A673 (cell line): ENCODE measurements at regions not wholly inside any gene's neighbourhood (a gene's known extent, or its start where the extent isn't known, plus 50 kb on each side); places are given as distances from the start of the nearest gene placed in this dataset.
A peak's percentile ranks its signal among the peaks of the same experiment; 100 is the strongest.

Source experiments
- BruUV-seq: library from RNA; stranded (reverse); fragments of 400-500 nt; replicated peaks from 2 replicates; lab custom pipeline; 2021; lab: Mats Ljungman, UMichigan
- CTCF ChIA-PET: fragments of 300-600 bp; sonication (Branson Sonifier 250); formaldehyde crosslinking; loops from one replicate; lab custom pipeline; 2022; ENCODE audit warnings: antibody characterized with exemption; lab: Charles Lee
- POLR2A ChIA-PET: fragments of 300-600 bp; sonication (Branson Sonifier 250); formaldehyde crosslinking; loops from one replicate; lab custom pipeline; 2022; ENCODE audit warnings: antibody characterized with exemption; ENCODE audit not compliant: low non-redundant PET; lab: Charles Lee
- DNase-seq: peaks from one replicate; pipeline ENCODE4 v3.0.0-alpha.2; 2015; ENCODE audit warnings: low spot score
- H3K27ac ChIP-seq: fragments of 200-600 bp; sonication (generic); 2 replicates; pipeline ENCODE4 v1.5.1; 2016; ENCODE audit warnings: mixed run types, low read depth, mild to moderate bottlenecking, mixed read lengths, antibody characterized with exemption, low read length; ENCODE audit not compliant: poor library complexity, severe bottlenecking
- H3K27me3 ChIP-seq: fragments of 200-600 bp; sonication (generic); replicated peaks from 2 replicates; pipeline ENCODE4 v1.6.1; 2017; ENCODE audit warnings: mixed run types, low read depth, mild to moderate bottlenecking, mixed read lengths, antibody characterized with exemption, low read length; ENCODE audit not compliant: insufficient read depth, poor library complexity
- H3K36me3 ChIP-seq: fragments of 200-600 bp; sonication (generic); 2 replicates; pipeline ENCODE4 v1.6.1; 2016; ENCODE audit warnings: mixed run types, mild to moderate bottlenecking, mixed read lengths, antibody characterized with exemption, low read length; ENCODE audit not compliant: insufficient read depth, poor library complexity, severe bottlenecking
- H3K4me1 ChIP-seq: fragments of 200-600 bp; sonication (generic); 2 replicates; pipeline ENCODE4 v1.6.1; 2017; ENCODE audit warnings: mixed run types, mild to moderate bottlenecking, mixed read lengths, antibody characterized with exemption, low read length; ENCODE audit not compliant: insufficient read depth, poor library complexity, severe bottlenecking
- H3K4me3 ChIP-seq: fragments of 200-600 bp; sonication (generic); 2 replicates; pipeline ENCODE4 v1.5.1; 2016; ENCODE audit warnings: low read depth, mixed run types, mild to moderate bottlenecking, mixed read lengths, low read length; ENCODE audit not compliant: poor library complexity, severe bottlenecking
- H3K9me3 ChIP-seq: fragments of 200-600 bp; sonication (generic); 2 replicates; pipeline ENCODE4 v1.6.1; 2016; ENCODE audit warnings: mixed run types, low read depth, mild to moderate bottlenecking, mixed read lengths, antibody characterized with exemption, low read length; ENCODE audit not compliant: poor library complexity, severe bottlenecking
- CTCF ChIP-seq: fragments of 300-800, 200-600 bp; sonication (generic); conservative IDR thresholded peaks from 2 replicates; pipeline ENCODE4 v1.5.1; 2017; ENCODE audit warnings: low read depth, mild to moderate bottlenecking, antibody characterized with exemption, low read length, moderate library complexity, mixed read lengths
- EZH2 ChIP-seq: fragments of 200-600 bp; sonication (generic); IDR thresholded peaks from 2 replicates; pipeline ENCODE4 v1.6.1; 2017; ENCODE audit warnings: borderline replicate concordance, low read depth, mild to moderate bottlenecking, mixed read lengths, antibody characterized with exemption, low read length; ENCODE audit not compliant: poor library complexity, severe bottlenecking
- intact Hi-C: fragments of 100-400 bp; cut with micrococcal nuclease; formaldehyde crosslinking; loops from one replicate; pipeline ENCODE4 v1.10.0; 2022; ENCODE audit not compliant: unreplicated experiment

DNA sequence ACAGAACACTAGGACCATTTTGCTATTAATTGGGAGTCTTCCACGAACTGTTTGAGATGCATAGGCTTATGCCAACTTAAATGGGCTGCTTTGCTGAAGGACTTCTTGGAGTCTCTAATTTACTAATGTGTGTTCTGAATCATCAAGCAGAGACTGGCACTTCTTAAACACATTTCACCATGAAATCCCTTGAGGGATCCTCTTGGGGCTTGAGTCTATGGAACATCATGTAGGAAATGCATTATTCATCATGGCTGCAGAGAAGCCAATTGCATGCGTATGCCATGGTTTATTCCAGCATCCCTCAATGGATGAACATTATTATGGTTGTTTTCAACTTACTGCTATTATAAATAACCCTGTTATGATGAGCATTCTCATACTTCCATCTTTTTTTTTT is 73.4 kb downstream of the FGD2 start:
- no peaks in the 10 kb centered on the region for H3K27me3 ChIP-seq
- no peaks in the 10 kb centered on the region for H3K9me3 ChIP-seq
- TF ChIP-seq CTCF (no peak), EZH2 (no peak)
- H3K4me1 ChIP-seq, result peaks cover 8% of the 10 kb centered on the region
- H3K36me3 ChIP-seq, result no peaks in the 10 kb centered on the region
- BruUV-seq, result no TSS peak
- POLR2A ChIA-PET, result no interaction called here
- DNase-seq, result peak; percentile 71
- no peak overlapping the region for H3K27ac ChIP-seq
- H3K4me3 ChIP-seq, result no peak overlapping the region
- intact Hi-C loops, result no loop called here
- CTCF ChIA-PET, result no interaction called here

DNA sequence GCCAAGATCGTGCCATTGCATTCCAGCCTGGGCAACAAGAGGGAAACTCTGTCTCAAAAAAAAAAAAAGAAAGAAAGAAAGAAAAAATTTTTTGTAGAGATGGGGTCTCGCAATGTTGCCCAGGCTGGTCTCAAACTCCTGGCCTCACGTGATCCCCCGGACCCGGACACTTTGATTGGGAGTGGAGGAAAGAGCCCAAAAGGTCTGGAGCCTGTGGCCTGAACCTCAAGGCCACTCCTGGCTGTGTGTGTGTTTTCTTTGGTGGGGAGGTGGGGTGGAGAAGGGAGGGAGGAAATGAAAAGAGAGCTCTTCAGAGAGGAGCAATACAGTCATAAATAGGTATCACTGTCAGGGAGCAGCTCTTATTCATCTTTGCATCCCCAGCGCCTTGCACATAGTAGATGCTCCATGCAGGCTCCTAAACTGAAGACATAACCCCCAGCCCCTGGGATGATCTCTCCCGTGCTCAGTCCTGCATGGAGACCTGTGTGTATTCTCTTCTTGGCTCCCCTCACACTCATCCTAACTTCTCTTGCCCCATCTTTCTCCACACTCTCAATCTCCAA is 75.7 kb downstream of the FGD2 start:
- no TSS peak for BruUV-seq

DNA sequence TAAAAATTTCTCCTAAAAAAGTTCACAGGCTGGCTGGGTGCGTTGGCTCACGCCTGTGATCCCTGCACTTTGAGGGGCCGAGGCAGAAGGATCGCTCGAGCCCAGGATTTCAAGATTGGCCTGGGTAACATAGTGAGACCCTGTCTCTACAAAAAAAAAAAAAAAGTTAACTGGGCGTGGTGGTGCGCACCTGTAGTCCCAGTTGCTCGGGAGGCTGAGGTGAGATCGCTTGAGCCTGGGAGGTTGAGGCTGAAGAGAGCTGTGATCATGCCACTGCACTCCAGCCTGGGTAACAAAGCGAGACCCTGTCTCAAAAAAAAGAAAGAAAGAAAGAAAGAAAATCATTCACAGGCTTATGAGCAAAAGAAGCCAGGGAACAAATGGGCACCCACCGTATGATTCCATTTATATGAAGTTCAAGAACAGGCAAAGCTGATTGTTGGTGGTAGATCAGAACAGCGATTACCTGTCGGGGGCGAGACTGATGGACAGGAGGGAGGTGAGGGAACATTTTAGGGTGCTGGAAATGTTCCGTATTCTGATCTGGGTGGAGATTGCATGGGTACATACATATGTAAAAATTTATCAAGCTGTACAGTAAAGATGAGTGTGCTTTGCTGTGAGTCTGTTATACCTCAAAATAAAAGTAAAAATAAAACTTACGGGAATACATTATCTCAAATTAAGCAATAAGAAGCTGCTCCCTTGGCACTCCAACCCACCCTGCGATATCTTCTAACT is 77.1 kb downstream of the FGD2 start:
- no peak for TF ChIP-seq EZH2
- no peak for TF ChIP-seq CTCF
- H3K9me3 ChIP-seq, result no peaks in the 10 kb centered on the region
- no peaks in the 10 kb centered on the region for H3K36me3 ChIP-seq
- no peak for DNase-seq
- H3K27ac ChIP-seq, result no peak overlapping the region
- no peak overlapping the region for H3K4me3 ChIP-seq
- no TSS peak for BruUV-seq
- ChIA-PET CTCF (no interaction called here), POLR2A (interaction anchor here (0.5 kb wide), 1 partner anchor 87 kb away, joined by 12 read pairs; the partner anchor contains the start of gene PIM1)
- no peaks in the 10 kb centered on the region for H3K27me3 ChIP-seq
- H3K4me1 ChIP-seq, result peaks cover 8% of the 10 kb centered on the region
- intact Hi-C loops, result no loop called here

More for the DNA sequence above, 75.7 kb downstream of the FGD2 start:
- Histone ChIP-seq H3K27ac (no peak overlapping the region), H3K36me3 (no peaks in the 10 kb centered on the region), H3K4me3 (no peak overlapping the region), H3K9me3 (no peaks in the 10 kb centered on the region), H3K27me3 (no peaks in the 10 kb centered on the region), H3K4me1 (peaks cover 8% of the 10 kb centered on the region)
- DNase-seq, result no peak
- ChIA-PET POLR2A (no interaction called here), CTCF (no interaction called here)
- intact Hi-C loops, result no loop called here
- TF ChIP-seq EZH2 (no peak), CTCF (no peak)
